ENCODE measurements at regions not wholly inside any gene's neighbourhood (a gene's known extent, or its start where the extent isn't known, plus 50 kb on each side); places are given as distances from the start of the nearest gene placed in this dataset.
A peak's percentile ranks its signal among the peaks of the same experiment; 100 is the strongest.

GRCh38 chr2:8222979-8223694, 458.7 kb upstream of the ID2 start:
- Histone ChIP-seq H3K27ac (ENCODE audit: low read depth, low read length) (no peak overlapping the region), H3K27me3 (ENCODE audit: control insufficient read depth, insufficient read depth, low read length, poor library complexity, severe bottlenecking) (no peaks in the 10 kb centered on the region), H3K9ac (ENCODE audit: extremely low read depth, low read length, poor library complexity, severe bottlenecking) (no peak overlapping the region), H3K4me1 (ENCODE audit: control insufficient read depth, insufficient read depth, low read length) (peaks cover 5% of the 10 kb centered on the region), H3K4me3 (ENCODE audit: low read length) (no peak overlapping the region), H3K9me3 (ENCODE audit: control insufficient read depth, low read length) (peaks cover 5% of the 10 kb centered on the region), H3K36me3 (ENCODE audit: control insufficient read depth, insufficient read depth, low read length) (no peaks in the 10 kb centered on the region)
- no peak for TF ChIP-seq CTCF (conservative IDR thresholded peaks at IDR 0.05)
- peak; percentile 83 for DNase-seq
- peak overlapping the region; percentile 78 for H3K27ac Mint-ChIP-seq
- H3K4me1 Mint-ChIP-seq: peaks cover 26% of the 10 kb centered on the region
- no peaks in the 10 kb centered on the region for H3K36me3 Mint-ChIP-seq (ENCODE audit: low read depth)
- WGBS, 2 experiments (ENCODE audit: insufficient coverage in 1 of 2, insufficient read length in 1 of 2): 59 to 62% methylated on average over 7 to 9 of the region's 9 CpGs
- no peaks in the 10 kb centered on the region for H3K9me3 Mint-ChIP-seq
- no peak overlapping the region for H3K4me3 Mint-ChIP-seq
- peaks cover 3% of the 10 kb centered on the region for H3K27me3 Mint-ChIP-seq (ENCODE audit: insufficient read depth)

- no peaks in the 10 kb centered on the region for H3K36me3 Mint-ChIP-seq (ENCODE audit: low read depth)
- H3K4me1 ChIP-seq (ENCODE audit: control insufficient read depth, insufficient read depth, low read length): peaks cover 5% of the 10 kb centered on the region
- no peak overlapping the region for H3K27ac ChIP-seq (ENCODE audit: low read depth, low read length)
- H3K27ac Mint-ChIP-seq: peak overlapping the region; percentile 64
- no peak for TF ChIP-seq CTCF (conservative IDR thresholded peaks at IDR 0.05)
- H3K9me3 ChIP-seq (ENCODE audit: control insufficient read depth, low read length): peaks cover 5% of the 10 kb centered on the region
- no peaks in the 10 kb centered on the region for H3K36me3 ChIP-seq (ENCODE audit: control insufficient read depth, insufficient read depth, low read length)
- H3K27me3 ChIP-seq (ENCODE audit: control insufficient read depth, insufficient read depth, low read length, poor library complexity, severe bottlenecking): no peaks in the 10 kb centered on the region
- H3K4me3 ChIP-seq (ENCODE audit: low read length): no peak overlapping the region
- H3K9me3 Mint-ChIP-seq: no peaks in the 10 kb centered on the region
- H3K9ac ChIP-seq (ENCODE audit: extremely low read depth, low read length, poor library complexity, severe bottlenecking): no peak overlapping the region
- H3K27me3 Mint-ChIP-seq (ENCODE audit: insufficient read depth): peaks cover 3% of the 10 kb centered on the region
- no peak overlapping the region for H3K4me3 Mint-ChIP-seq
- no peak for DNase-seq
- 89 to 91% methylated on average over 15 to 18 of the region's 18 CpGs for WGBS, 2 experiments (ENCODE audit: insufficient coverage in 1 of 2, insufficient read length in 1 of 2)
- H3K4me1 Mint-ChIP-seq: peaks cover 26% of the 10 kb centered on the region
These were observed 458.0 kb upstream of the ID2 start for GRCh38 chr2:8223695-8224346.

- peaks cover 26% of the 10 kb centered on the region for H3K4me1 Mint-ChIP-seq
- H3K4me3 Mint-ChIP-seq: no peak overlapping the region
- Histone ChIP-seq H3K27me3 (ENCODE audit: control insufficient read depth, insufficient read depth, low read length, poor library complexity, severe bottlenecking) (no peaks in the 10 kb centered on the region), H3K4me3 (ENCODE audit: low read length) (no peak overlapping the region), H3K9ac (ENCODE audit: extremely low read depth, low read length, poor library complexity, severe bottlenecking) (no peak overlapping the region), H3K27ac (ENCODE audit: low read depth, low read length) (no peak overlapping the region), H3K36me3 (ENCODE audit: control insufficient read depth, insufficient read depth, low read length) (no peaks in the 10 kb centered on the region), H3K4me1 (ENCODE audit: control insufficient read depth, insufficient read depth, low read length) (peaks cover 5% of the 10 kb centered on the region), H3K9me3 (ENCODE audit: control insufficient read depth, low read length) (peaks cover 5% of the 10 kb centered on the region)
- WGBS, 2 experiments (ENCODE audit: insufficient coverage in 1 of 2, insufficient read length in 1 of 2): 91 to 95% methylated on average over 15 to 16 of the region's 16 CpGs
- no peaks in the 10 kb centered on the region for H3K9me3 Mint-ChIP-seq
- no peaks in the 10 kb centered on the region for H3K36me3 Mint-ChIP-seq (ENCODE audit: low read depth)
- H3K27me3 Mint-ChIP-seq (ENCODE audit: insufficient read depth): peaks cover 3% of the 10 kb centered on the region
- no peak for DNase-seq
- H3K27ac Mint-ChIP-seq: no peak overlapping the region
- TF ChIP-seq CTCF (conservative IDR thresholded peaks at IDR 0.05): no peak
These were observed 457.3 kb upstream of the ID2 start for GRCh38 chr2:8224347-8225190.

Measured in endodermal cell (in vitro differentiated cells).